ENCODE measurements at regions not wholly inside any gene's neighbourhood (a gene's known extent, or its start where the extent isn't known, plus 50 kb on each side); places are given as distances from the start of the nearest gene placed in this dataset.
"Not testable (repeated sequence)": the region's sequence is repeated elsewhere in the genome, so short reads cannot be mapped to it uniquely, and the experiment has no call there.

DNA sequence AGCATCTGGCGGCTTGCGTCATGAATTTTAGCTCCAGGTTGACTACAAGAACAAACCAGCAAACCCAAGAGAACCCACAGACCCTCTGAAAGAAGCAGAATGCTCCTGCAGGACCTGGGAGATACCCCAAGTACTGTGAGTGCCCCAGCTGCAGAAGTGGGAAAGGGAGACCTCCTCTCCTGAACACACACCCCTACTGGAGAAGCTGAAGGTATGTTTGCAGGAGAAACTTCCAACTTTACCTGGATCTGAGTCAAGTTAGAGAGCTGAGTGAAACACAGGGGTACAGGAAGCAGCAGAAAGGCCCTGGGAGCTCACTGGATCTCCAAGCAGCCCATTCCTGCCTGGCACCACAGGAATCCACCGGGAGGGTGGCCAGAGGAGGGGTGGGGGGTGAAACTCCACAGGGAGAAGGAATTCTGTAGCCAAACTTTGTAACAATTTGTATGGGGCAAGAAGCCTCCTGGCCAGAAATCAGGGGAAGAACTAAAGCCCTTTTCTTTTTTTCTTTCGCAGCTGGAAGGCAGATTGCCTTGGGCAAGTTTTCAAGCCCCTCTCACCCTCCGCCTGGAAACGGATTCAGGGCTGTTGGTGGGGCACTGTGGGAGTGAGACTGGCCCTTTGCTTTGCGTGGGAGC lies 576.2 kb downstream of the BNC2 start:
- no peak overlapping the region for H3K4me3 ChIP-seq (replicated peaks; ENCODE audit: low read depth, low read length)
- DNase-seq (ENCODE audit: extremely low read depth, low read depth), result no peak
- TF ChIP-seq, protein P1, sequence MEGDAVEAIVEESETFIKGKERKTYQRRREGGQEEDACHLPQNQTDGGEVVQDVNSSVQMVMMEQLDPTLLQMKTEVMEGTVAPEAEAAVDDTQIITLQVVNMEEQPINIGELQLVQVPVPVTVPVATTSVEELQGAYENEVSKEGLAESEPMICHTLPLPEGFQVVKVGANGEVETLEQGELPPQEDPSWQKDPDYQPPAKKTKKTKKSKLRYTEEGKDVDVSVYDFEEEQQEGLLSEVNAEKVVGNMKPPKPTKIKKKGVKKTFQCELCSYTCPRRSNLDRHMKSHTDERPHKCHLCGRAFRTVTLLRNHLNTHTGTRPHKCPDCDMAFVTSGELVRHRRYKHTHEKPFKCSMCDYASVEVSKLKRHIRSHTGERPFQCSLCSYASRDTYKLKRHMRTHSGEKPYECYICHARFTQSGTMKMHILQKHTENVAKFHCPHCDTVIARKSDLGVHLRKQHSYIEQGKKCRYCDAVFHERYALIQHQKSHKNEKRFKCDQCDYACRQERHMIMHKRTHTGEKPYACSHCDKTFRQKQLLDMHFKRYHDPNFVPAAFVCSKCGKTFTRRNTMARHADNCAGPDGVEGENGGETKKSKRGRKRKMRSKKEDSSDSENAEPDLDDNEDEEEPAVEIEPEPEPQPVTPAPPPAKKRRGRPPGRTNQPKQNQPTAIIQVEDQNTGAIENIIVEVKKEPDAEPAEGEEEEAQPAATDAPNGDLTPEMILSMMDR (IDR thresholded peaks at IDR 0.05; ENCODE audit: low read depth, low read length, missing control alignments), result no peak

DNA sequence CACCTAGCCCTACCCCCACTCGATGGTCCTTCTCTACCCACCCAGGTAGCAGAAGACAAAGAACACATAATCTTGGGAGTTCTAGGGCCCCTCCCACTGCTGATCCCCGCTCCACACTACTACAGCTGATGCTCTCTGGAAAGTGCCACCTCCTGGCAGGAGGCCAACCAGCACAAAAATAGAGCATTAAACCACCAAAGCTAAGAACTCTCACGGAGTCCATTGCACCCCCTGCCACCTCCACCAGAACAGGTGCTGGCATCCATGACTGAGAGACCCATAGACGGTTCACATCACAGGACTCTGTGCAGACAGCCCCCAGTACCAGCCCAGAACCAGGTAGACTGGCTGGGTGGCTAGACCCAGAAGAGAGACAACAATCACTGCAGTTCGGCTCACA lies 575.5 kb downstream of the BNC2 start:
- not testable (repeated sequence) for H3K4me3 ChIP-seq (replicated peaks; ENCODE audit: low read depth, low read length); DNase-seq (ENCODE audit: extremely low read depth, low read depth)

DNA sequence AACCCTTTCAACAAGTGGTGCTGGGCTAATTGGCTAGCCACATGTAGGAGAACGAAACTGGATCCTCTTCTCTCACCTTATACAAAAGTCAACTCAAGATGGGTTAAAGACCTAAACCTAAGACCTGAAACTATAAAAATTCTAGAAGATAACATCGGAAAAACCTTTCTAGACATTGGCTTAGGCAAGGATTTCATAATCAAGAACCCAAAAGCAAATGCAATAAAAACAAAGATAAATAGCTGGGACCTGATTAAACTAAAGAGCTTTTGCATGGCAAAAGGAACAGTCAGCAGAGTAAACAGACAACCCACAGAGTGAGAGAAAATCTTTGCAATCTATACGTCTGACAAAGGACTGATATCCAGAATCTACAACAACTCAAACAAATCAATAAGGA lies 571.1 kb downstream of the BNC2 start:
- H3K4me3 ChIP-seq (replicated peaks; ENCODE audit: low read depth, low read length); DNase-seq (ENCODE audit: extremely low read depth, low read depth): not testable (repeated sequence)

DNA sequence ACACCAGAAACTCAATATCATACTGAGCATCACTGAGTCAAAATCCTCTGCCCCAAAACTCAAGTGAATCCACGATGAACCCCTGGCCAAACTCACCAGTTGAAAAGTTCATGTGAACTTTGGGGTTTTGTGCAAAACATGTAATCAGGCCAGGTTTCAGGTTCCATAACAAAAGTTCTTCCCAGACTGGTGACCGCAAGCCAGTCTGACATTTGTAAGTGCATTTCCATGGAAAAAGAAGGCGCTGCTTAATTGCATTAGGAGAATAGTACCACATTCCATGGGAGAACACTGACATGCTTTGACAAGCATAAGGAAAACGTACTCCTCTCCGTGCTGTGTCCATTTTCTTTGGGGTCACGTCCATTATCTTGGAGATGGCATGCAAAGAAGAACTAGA lies 567.0 kb downstream of the BNC2 start:
- TF ChIP-seq, protein P1 (IDR thresholded peaks at IDR 0.05; ENCODE audit: low read depth, low read length, missing control alignments), result no peak
- DNase-seq (ENCODE audit: extremely low read depth, low read depth), result no peak
- no peak overlapping the region for H3K4me3 ChIP-seq (replicated peaks; ENCODE audit: low read depth, low read length)

DNA sequence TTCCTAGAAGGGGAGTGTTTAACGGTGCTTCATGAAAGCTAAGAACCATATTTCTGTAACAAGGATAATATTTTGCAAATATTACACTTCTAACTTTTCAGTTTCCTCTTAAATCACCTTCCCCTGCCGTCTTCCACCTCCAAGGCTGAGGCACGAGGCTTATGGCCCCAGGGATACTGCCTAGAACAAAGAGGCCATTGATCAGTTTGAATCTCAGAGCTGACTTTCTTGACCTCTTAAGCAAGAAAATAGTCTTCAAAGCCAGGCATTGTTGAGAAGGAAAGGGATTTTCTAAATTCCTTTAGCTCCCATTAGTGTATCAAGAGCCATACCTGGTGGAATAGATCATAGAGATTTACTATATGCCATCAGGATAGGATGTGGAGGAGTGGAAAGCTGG lies 566.2 kb downstream of the BNC2 start:
- H3K4me3 ChIP-seq (replicated peaks; ENCODE audit: low read depth, low read length), result no peak overlapping the region
- TF ChIP-seq, protein P1 (IDR thresholded peaks at IDR 0.05; ENCODE audit: low read depth, low read length, missing control alignments), result no peak
- no peak for DNase-seq (ENCODE audit: extremely low read depth, low read depth)

DNA sequence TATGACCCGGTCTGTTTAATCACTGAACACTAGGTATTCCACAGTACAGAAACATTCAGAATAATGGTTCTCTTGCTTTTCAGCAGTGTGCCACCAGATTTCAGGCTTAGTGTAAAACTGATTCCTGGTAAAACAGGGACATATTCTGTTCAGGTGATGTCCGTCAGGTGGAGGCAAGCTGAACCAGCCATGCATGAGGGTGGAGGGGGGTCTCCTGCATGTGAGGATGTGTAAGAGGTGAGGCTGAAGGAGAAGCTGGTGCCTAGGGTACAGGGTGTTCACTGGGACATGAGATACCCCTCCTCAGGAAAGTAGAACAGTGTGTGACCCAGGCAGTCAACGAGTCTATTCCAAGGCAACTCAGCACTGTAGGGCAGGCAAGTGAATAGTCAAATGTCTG lies 563.9 kb downstream of the BNC2 start:
- TF ChIP-seq, protein P1 (IDR thresholded peaks at IDR 0.05; ENCODE audit: low read depth, low read length, missing control alignments), result no peak

DNA sequence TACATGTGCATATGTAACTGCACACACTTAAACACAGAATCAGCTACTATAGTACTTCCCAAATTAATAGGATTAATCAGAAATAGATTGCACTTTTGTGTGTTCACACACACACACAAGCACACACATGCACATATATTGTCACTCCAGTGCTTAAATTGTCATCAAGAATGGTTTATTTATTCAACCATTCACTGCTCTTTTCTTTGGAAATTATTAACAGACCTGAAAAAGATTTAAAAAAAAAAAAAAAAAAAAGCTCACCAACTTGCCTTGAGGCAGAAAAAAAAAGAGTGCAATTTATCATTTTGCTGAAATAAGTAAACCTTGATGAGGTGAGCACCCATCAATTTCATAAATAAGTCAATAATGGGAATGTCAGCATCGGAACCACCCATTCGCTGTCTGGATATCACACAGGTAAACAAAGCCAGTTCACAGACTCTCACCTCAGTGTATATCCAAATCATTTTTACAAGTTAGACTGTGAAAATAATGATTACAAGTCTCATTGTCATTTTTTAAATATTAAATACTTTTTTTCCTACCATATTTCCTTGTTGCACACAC lies 562.8 kb downstream of the BNC2 start:
- no peak for DNase-seq (ENCODE audit: extremely low read depth, low read depth)
- H3K4me3 ChIP-seq (replicated peaks; ENCODE audit: low read depth, low read length), result no peak overlapping the region
- TF ChIP-seq, protein P1 (IDR thresholded peaks at IDR 0.05; ENCODE audit: low read depth, low read length, missing control alignments), result no peak

More for the DNA sequence above, 563.9 kb downstream of the BNC2 start:
- H3K4me3 ChIP-seq (replicated peaks; ENCODE audit: low read depth, low read length), result no peak overlapping the region
- no peak for DNase-seq (ENCODE audit: extremely low read depth, low read depth)

DNA sequence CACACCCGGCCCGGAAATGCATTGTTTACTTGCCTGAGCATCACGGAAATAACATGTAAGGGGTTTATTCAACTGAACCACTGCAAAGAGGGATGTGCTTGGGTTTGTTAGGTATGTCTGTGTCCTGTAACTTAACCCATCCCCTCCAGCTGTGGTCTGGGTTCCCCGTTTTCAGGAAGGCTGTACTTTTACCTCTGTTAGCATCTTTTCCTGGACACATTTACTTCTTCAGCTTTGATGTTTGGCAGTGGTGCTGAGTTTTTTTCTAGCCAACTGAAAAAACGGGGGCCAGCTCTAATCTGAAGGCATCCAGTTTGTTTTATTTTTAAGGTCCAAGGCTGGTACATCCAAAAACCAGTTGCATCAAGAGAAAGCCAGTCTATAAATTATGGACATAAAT lies 561.8 kb downstream of the BNC2 start:
- H3K4me3 ChIP-seq (replicated peaks; ENCODE audit: low read depth, low read length), result no peak overlapping the region
- TF ChIP-seq, protein P1 (IDR thresholded peaks at IDR 0.05; ENCODE audit: low read depth, low read length, missing control alignments), result no peak
- no peak for DNase-seq (ENCODE audit: extremely low read depth, low read depth)
